ENCODE measurements at regions not wholly inside any gene's neighbourhood (a gene's known extent, or its start where the extent isn't known, plus 50 kb on each side); places are given as distances from the start of the nearest gene placed in this dataset.

GRCh38 chr6:2558861-2559801 lies 191.6 kb downstream of the MYLK4 start:
- Mint-ChIP-seq H3K27me3 (ENCODE audit: unreplicated experiment) (peaks cover 1% of the 10 kb centered on the region), H3K9me3 (ENCODE audit: unreplicated experiment) (no peaks in the 10 kb centered on the region), H3K4me3 (ENCODE audit: unreplicated experiment) (no peak overlapping the region), H3K4me1 (ENCODE audit: unreplicated experiment) (peaks cover 29% of the 10 kb centered on the region), H3K27ac (ENCODE audit: unreplicated experiment) (no peak overlapping the region), H3K36me3 (ENCODE audit: unreplicated experiment) (peaks cover 2% of the 10 kb centered on the region)
- DNase-seq (ENCODE audit: extremely low spot score, unreplicated experiment), result no peak
- no peak for TF ChIP-seq CTCF (IDR thresholded peaks at IDR 0.05)

- no peak for DNase-seq (ENCODE audit: extremely low spot score, unreplicated experiment)
- Mint-ChIP-seq H3K4me1 (ENCODE audit: unreplicated experiment) (peaks cover 24% of the 10 kb centered on the region), H3K4me3 (ENCODE audit: unreplicated experiment) (no peak overlapping the region), H3K9me3 (ENCODE audit: unreplicated experiment) (no peaks in the 10 kb centered on the region), H3K27ac (ENCODE audit: unreplicated experiment) (no peak overlapping the region), H3K36me3 (ENCODE audit: unreplicated experiment) (peaks cover 2% of the 10 kb centered on the region), H3K27me3 (ENCODE audit: unreplicated experiment) (peaks cover 4% of the 10 kb centered on the region)
- TF ChIP-seq CTCF (IDR thresholded peaks at IDR 0.05), result no peak
Observed at GRCh38 chr6:2558098-2558680, 192.5 kb downstream of the MYLK4 start.

DNA sequence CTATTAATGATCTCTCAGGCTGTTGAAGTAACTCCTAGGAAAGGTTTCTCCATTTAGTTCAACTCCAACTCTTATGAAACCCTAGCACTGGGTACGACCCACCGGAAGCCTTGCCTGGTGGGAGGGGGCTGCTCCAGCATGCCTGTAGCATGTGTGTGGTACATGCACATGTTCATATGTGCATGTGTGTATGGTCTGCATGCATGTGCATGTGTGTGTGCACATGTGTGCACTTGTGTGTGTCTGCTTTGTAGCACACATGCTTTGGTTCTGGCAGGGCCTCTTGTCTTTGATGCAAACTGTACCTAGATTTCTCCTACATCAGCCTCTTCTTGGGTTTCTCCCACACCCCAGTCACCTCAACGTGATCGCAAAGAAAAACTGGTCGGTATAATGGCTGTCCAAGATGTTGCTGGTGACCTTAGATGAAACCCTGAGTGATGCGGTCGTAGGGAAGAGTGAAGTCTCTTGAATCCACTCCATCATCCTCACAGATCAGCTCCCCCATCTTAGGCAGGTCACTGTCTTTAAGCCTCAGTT lies 193.5 kb downstream of the MYLK4 start:
- no peak for TF ChIP-seq CTCF (IDR thresholded peaks at IDR 0.05)
- H3K4me1 Mint-ChIP-seq (ENCODE audit: unreplicated experiment), result peaks cover 25% of the 10 kb centered on the region

DNA sequence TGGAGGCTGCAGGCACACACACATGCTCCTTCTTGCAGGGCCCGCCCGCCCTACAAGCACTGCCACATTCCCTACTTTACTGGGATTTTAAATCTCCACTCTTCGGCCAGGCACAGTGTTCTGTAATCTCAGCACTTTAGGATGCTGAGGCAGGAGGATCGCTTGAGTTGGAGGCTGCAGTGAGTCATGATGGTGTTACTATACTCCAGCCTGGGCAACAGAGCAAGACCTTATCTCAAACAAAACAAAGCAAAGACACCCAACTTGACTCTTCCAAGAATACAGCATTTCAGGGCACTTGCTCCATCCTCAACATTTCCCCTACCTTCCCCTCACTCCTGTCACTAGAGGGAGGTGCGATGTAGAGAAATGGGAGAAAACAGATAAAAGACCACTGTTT lies 194.0 kb downstream of the MYLK4 start:
- Mint-ChIP-seq H3K36me3 (ENCODE audit: unreplicated experiment) (peaks cover 2% of the 10 kb centered on the region), H3K27ac (ENCODE audit: unreplicated experiment) (no peak overlapping the region), H3K27me3 (ENCODE audit: unreplicated experiment) (peaks cover 4% of the 10 kb centered on the region), H3K4me1 (ENCODE audit: unreplicated experiment) (peaks cover 23% of the 10 kb centered on the region), H3K9me3 (ENCODE audit: unreplicated experiment) (no peaks in the 10 kb centered on the region), H3K4me3 (ENCODE audit: unreplicated experiment) (no peak overlapping the region)
- TF ChIP-seq CTCF (IDR thresholded peaks at IDR 0.05), result no peak
- DNase-seq (ENCODE audit: extremely low spot score, unreplicated experiment), result no peak

More for the DNA sequence above, 193.5 kb downstream of the MYLK4 start:
- Mint-ChIP-seq H3K27ac (ENCODE audit: unreplicated experiment) (no peak overlapping the region), H3K36me3 (ENCODE audit: unreplicated experiment) (peaks cover 2% of the 10 kb centered on the region), H3K27me3 (ENCODE audit: unreplicated experiment) (peaks cover 4% of the 10 kb centered on the region), H3K9me3 (ENCODE audit: unreplicated experiment) (no peaks in the 10 kb centered on the region), H3K4me3 (ENCODE audit: unreplicated experiment) (no peak overlapping the region)
- no peak for DNase-seq (ENCODE audit: extremely low spot score, unreplicated experiment)

Data from osteocyte (in vitro differentiated cells).